SK-N-SH (cell line): ENCODE measurements at regions not wholly inside any gene's neighbourhood (a gene's known extent, or its start where the extent isn't known, plus 50 kb on each side); places are given as distances from the start of the nearest gene placed in this dataset.
"Not testable (repeated sequence)": the region's sequence is repeated elsewhere in the genome, so short reads cannot be mapped to it uniquely, and the experiment has no call there.

Experiments used
- CTCF ChIA-PET: fragments of 300-600, 350-600 bp; formaldehyde crosslinking; extraction: SDS; loops from one replicate; lab custom pipeline; 2021; lab: Yijun Ruan, JAX
- POLR2A ChIA-PET: fragments of 350-600 bp; sonication (Branson Sonifier 250); formaldehyde crosslinking; extraction: SDS; loops from one replicate; lab custom pipeline; 2020; ENCODE audit warnings: antibody characterized with exemption, inconsistent platforms; lab: Yijun Ruan, JAX
- DNase-seq: peaks from one replicate; pipeline ENCODE4 v3.0.0; 2012
- H2AFZ ChIP-seq: fragments of 200-600 bp; sonication (generic); 2 replicates; pipeline ENCODE4 v1.8.1; 2016; ENCODE audit warnings: antibody characterized with exemption, mild to moderate bottlenecking, low read depth
- H3F3A ChIP-seq: fragments of 200-600 bp; sonication (generic); replicated peaks from 2 replicates; pipeline ENCODE3; 2016; ENCODE audit warnings: antibody characterized with exemption, mild to moderate bottlenecking; ENCODE audit not compliant: insufficient read depth
- H3K27ac ChIP-seq, 2 experiments: fragments of 200-500 bp in 1 of 2; fragments of 200-600 bp in 1 of 2; sonication (Bioruptor generic) in 1 of 2; sonication (generic), shearing (Covaris generic) in 1 of 2; 2 replicates each; pipeline versions ENCODE4 v1.5.1 to v1.6.1; 2014 to 2016; ENCODE audit warnings: low read depth in 2 of 2, inconsistent platforms in 1 of 2, low read length in 1 of 2, mild to moderate bottlenecking in 1 of 2, mixed read lengths in 1 of 2
- H3K27me3 ChIP-seq: fragments of 200-600 bp; sonication (generic), shearing (Covaris generic); 2 replicates; pipeline ENCODE4 v1.6.1; 2016; ENCODE audit warnings: mixed run types; ENCODE audit not compliant: insufficient read depth
- H3K36me3 ChIP-seq, 2 experiments: fragments of 200-500 bp in 1 of 2; fragments of 200-600 bp in 1 of 2; sonication (Bioruptor generic) in 1 of 2; sonication (generic) in 1 of 2; replicated peaks in 1 of 2; 2 replicates each; pipeline versions ENCODE3 to v1.5.1; 2014 to 2016; ENCODE audit warnings: low read length in 1 of 2, mild to moderate bottlenecking in 1 of 2; ENCODE audit not compliant: insufficient read depth in 2 of 2, control insufficient read depth in 1 of 2
- H3K4me1 ChIP-seq, 2 experiments: fragments of 200-500 bp in 1 of 2; fragments of 200-600 bp in 1 of 2; sonication (Bioruptor generic) in 1 of 2; sonication (generic), shearing (Covaris generic) in 1 of 2; 2 replicates each; pipeline versions ENCODE4 v1.5.1 to v1.6.1; 2014 to 2016; ENCODE audit warnings: low read depth in 1 of 2, low read length in 1 of 2, mixed run types in 1 of 2; ENCODE audit not compliant: insufficient read depth in 2 of 2, control insufficient read depth in 1 of 2
- H3K4me2 ChIP-seq: fragments of 200-600 bp; sonication (generic), shearing (Covaris generic); 2 replicates; pipeline ENCODE4 v1.6.1; 2017; ENCODE audit warnings: mixed run types
- H3K4me3 ChIP-seq, 2 experiments: fragments of 200-500 bp in 1 of 2; fragments of 200-600 bp in 1 of 2; sonication (Bioruptor generic) in 1 of 2; sonication (generic), shearing (Covaris generic) in 1 of 2; 2 replicates each; pipeline versions ENCODE4 v1.5.1 to v1.8.1; 2014 to 2016; ENCODE audit warnings: low read depth in 2 of 2, inconsistent platforms in 1 of 2, low read length in 1 of 2, mild to moderate bottlenecking in 1 of 2, mixed read lengths in 1 of 2, moderate library complexity in 1 of 2
- H3K79me2 ChIP-seq: fragments of 200-600 bp; sonication (generic); 2 replicates; pipeline ENCODE4 v1.8.1; 2017; ENCODE audit warnings: mild to moderate bottlenecking; ENCODE audit not compliant: insufficient read depth
- H3K9ac ChIP-seq: fragments of 200-600 bp; sonication (generic); 2 replicates; pipeline ENCODE4 v1.6.1; 2017; ENCODE audit warnings: mixed run types
- H3K9me2 ChIP-seq: fragments of 200-600 bp; sonication (generic); 2 replicates; pipeline ENCODE4 v1.6.1; 2017; ENCODE audit warnings: mixed run types
- H3K9me3 ChIP-seq: fragments of 200-600 bp; sonication (generic); 2 replicates; pipeline ENCODE4 v1.6.1; 2017; ENCODE audit warnings: mixed run types, mild to moderate bottlenecking, moderate library complexity
- H4K20me1 ChIP-seq: fragments of 200-600 bp; sonication (generic); 2 replicates; pipeline ENCODE4 v1.6.1; 2017; ENCODE audit warnings: mild to moderate bottlenecking, mixed run types; ENCODE audit not compliant: insufficient read depth
- GATA2 ChIP-seq: sonication (generic); formaldehyde crosslinking; IDR thresholded peaks from 2 replicates; pipeline ENCODE4 v1.5.0; 2020; ENCODE audit warnings: mild to moderate bottlenecking, missing genetic modification reagents
- MXI1 ChIP-seq: IDR thresholded peaks from 2 replicates; pipeline ENCODE4 v1.6.1; 2012; ENCODE audit warnings: mild to moderate bottlenecking, low read depth, low read length, improper control_type of control experiment
- POLR2AphosphoS5 ChIP-seq: IDR thresholded peaks from 2 replicates; pipeline ENCODE4 v1.6.1; 2012; ENCODE audit warnings: low read depth, low read length
- RAD21 ChIP-seq: IDR thresholded peaks from 2 replicates; pipeline ENCODE4 v1.6.1; 2012; ENCODE audit warnings: mild to moderate bottlenecking, low read length
- SIN3A ChIP-seq: IDR thresholded peaks from 2 replicates; pipeline ENCODE4 v1.6.1; 2012; ENCODE audit warnings: low read depth, mild to moderate bottlenecking, low read length, moderate library complexity, borderline replicate concordance
- SMC3 ChIP-seq: IDR thresholded peaks from 2 replicates; pipeline ENCODE4 v1.6.1; 2012; ENCODE audit warnings: low read depth, low read length, improper control_type of control experiment
- TAF1 ChIP-seq: IDR thresholded peaks from 2 replicates; pipeline ENCODE4 v1.6.1; 2012; ENCODE audit warnings: low read depth, mild to moderate bottlenecking, low read length, moderate library complexity, borderline replicate concordance
- TEAD4 ChIP-seq: IDR thresholded peaks from 2 replicates; pipeline ENCODE4 v1.4.0; 2012; ENCODE audit warnings: mild to moderate bottlenecking, borderline replicate concordance; ENCODE audit not compliant: insufficient read depth
- WGBS: methylation state at CpG from one replicate; pipeline ENCODE4 v1.1.6; 2017; ENCODE audit warnings: low lambda C conversion rate; 5-methylcytosine and 5-hydroxymethylcytosine counted together
- TF ChIP-seq, protein P1 (sequence below): fragments of 150-350 bp; IDR thresholded peaks from 2 replicates; pipeline ENCODE4 v1.6.1; 2017; ENCODE audit warnings: antibody characterized with exemption, low read length, low read depth, borderline replicate concordance
- TF ChIP-seq, protein P2 (sequence below): fragments of 200-600 bp; sonication (generic); IDR thresholded peaks from 2 replicates; pipeline ENCODE4 v1.6.1; 2017; ENCODE audit warnings: antibody characterized with exemption, mild to moderate bottlenecking, moderate library complexity
- TF ChIP-seq, protein P3 (sequence below): IDR thresholded peaks from 2 replicates; pipeline ENCODE4 v1.4.0; 2012; ENCODE audit warnings: low read depth, borderline replicate concordance

DNA sequence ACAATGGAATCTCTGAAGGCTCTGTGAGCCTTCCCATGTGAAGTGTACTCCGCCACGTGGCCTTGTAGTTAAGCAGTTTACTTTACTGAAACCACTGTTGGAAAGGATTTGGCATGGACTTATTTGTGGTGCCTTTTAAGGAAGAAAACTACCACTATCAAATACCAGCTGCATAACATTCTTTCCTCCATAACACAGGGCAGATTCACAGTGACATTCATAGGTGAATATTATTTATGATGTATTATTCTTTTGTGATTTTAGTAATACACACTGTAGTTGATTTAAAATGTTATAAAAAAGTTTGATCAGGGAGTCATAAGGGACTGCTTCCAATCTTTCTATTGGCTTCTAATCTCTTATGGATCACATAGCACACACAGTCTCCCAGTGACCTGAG lies 192.5 kb upstream of the AGTR2 start:
- Histone ChIP-seq H3K9me2 (no peaks in the 10 kb centered on the region; the same call in 1 of the 2 replicates), H3K27ac (no peak overlapping the region), H3K4me2 (no peak overlapping the region), H3K4me1 (no peaks in the 10 kb centered on the region), H3K36me3 (no peaks in the 10 kb centered on the region), H3K9ac (no peak overlapping the region), H2AFZ (no peak overlapping the region), H4K20me1 (no peaks in the 10 kb centered on the region), H3K79me2 (no peaks in the 10 kb centered on the region), H3K4me3 (no peak overlapping the region), H3K9me3 (no peaks in the 10 kb centered on the region), H3F3A (no peaks in the 10 kb centered on the region), H3K27me3 (no peaks in the 10 kb centered on the region)
- no peak for TF ChIP-seq SMC3
- TF ChIP-seq, protein P1, sequence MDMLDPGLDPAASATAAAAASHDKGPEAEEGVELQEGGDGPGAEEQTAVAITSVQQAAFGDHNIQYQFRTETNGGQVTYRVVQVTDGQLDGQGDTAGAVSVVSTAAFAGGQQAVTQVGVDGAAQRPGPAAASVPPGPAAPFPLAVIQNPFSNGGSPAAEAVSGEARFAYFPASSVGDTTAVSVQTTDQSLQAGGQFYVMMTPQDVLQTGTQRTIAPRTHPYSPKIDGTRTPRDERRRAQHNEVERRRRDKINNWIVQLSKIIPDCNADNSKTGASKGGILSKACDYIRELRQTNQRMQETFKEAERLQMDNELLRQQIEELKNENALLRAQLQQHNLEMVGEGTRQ: no peak
- TF ChIP-seq RAD21: no peak
- TF ChIP-seq, protein P2, sequence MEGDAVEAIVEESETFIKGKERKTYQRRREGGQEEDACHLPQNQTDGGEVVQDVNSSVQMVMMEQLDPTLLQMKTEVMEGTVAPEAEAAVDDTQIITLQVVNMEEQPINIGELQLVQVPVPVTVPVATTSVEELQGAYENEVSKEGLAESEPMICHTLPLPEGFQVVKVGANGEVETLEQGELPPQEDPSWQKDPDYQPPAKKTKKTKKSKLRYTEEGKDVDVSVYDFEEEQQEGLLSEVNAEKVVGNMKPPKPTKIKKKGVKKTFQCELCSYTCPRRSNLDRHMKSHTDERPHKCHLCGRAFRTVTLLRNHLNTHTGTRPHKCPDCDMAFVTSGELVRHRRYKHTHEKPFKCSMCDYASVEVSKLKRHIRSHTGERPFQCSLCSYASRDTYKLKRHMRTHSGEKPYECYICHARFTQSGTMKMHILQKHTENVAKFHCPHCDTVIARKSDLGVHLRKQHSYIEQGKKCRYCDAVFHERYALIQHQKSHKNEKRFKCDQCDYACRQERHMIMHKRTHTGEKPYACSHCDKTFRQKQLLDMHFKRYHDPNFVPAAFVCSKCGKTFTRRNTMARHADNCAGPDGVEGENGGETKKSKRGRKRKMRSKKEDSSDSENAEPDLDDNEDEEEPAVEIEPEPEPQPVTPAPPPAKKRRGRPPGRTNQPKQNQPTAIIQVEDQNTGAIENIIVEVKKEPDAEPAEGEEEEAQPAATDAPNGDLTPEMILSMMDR: no peak
- TF ChIP-seq POLR2AphosphoS5: no peak
- no peak for TF ChIP-seq GATA2
- TF ChIP-seq TEAD4: no peak
- TF ChIP-seq SIN3A: no peak
- TF ChIP-seq, protein P3, sequence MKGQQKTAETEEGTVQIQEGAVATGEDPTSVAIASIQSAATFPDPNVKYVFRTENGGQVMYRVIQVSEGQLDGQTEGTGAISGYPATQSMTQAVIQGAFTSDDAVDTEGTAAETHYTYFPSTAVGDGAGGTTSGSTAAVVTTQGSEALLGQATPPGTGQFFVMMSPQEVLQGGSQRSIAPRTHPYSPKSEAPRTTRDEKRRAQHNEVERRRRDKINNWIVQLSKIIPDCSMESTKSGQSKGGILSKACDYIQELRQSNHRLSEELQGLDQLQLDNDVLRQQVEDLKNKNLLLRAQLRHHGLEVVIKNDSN: no peak
- no peak for TF ChIP-seq MXI1
- TF ChIP-seq TAF1: no peak
- no peak for DNase-seq
- WGBS: 14% methylated on average over 2 of the region's 2 CpGs
- POLR2A ChIA-PET: no interaction called here
- CTCF ChIA-PET: interaction anchor here (1.1 to 1.6 kb wide), 2 partner anchors 10 to 20 kb away, joined by 3 to 5 read pairs; no protein-coding TSS in a partner anchor

DNA sequence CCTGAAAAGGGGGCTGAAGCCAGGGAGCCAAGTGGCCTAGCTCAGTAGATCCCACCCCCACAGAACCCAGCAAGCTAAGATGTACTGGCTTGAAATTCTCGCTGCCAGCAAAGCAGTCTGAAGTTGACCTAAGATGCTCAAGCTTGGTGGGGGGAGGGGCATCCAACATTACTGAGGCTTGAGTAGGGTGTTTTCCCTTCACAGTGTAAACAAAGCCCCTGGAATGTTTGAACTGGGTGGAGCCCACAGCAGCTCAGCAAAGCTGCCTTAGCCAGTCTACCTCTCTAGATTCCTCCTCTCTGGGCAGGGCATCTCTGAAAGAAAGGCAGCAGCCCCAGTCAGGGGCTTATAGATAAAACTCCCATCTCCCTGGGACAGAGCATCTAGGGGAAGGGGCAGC lies 187.4 kb upstream of the AGTR2 start:
- H3K9me3 ChIP-seq, H3K9ac ChIP-seq, H3K9me2 ChIP-seq, H3K4me1 ChIP-seq, DNase-seq, H3K4me2 ChIP-seq, H4K20me1 ChIP-seq, H3K27ac ChIP-seq, H3K4me3 ChIP-seq, CTCF ChIA-PET, H3K36me3 ChIP-seq, H3K79me2 ChIP-seq, H2AFZ ChIP-seq, POLR2A ChIA-PET, H3K27me3 ChIP-seq, H3F3A ChIP-seq: not testable (repeated sequence)
- WGBS: 0% methylated on average over 1 of the region's 1 CpG

DNA sequence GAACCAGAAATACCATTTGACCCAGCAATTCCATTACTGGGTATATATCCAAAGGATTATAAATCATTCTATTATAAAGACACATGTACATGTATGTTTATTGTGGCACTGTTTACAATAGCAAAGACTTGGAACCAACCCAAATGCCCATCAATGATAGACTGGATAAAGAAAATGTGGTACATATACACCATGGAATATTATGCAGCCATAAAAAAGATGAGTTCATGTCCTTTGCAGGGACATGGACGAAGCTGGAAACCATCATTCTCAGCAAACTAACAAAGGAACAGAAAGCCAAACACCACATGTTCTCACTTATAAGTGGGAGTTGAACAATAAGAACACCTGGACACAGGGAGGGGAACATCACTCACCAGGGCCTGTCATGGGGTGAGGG lies 183.1 kb upstream of the AGTR2 start:
- H3K4me3 ChIP-seq, H3K36me3 ChIP-seq, H3K9ac ChIP-seq, H3K27ac ChIP-seq, H3F3A ChIP-seq, H3K79me2 ChIP-seq, H3K4me2 ChIP-seq, H3K9me2 ChIP-seq, H2AFZ ChIP-seq, H4K20me1 ChIP-seq, H3K4me1 ChIP-seq, POLR2A ChIA-PET, H3K9me3 ChIP-seq, DNase-seq, H3K27me3 ChIP-seq: not testable (repeated sequence)
- CTCF ChIA-PET: interaction anchor here (1.2 to 1.9 kb wide), 2 partner anchors 29 to 183 kb away, joined by 5 to 7 read pairs; partner anchors contain the start of gene AGTR2
- WGBS: 10% methylated on average over 1 of the region's 1 CpG
